IMR-90 (cell line): ENCODE measurements at regions not wholly inside any gene's neighbourhood (a gene's known extent, or its start where the extent isn't known, plus 50 kb on each side); places are given as distances from the start of the nearest gene placed in this dataset.

Experiments used
- BHLHE40 ChIP-seq: fragments of 150-350 bp; IDR thresholded peaks from 2 replicates; pipeline ENCODE4 v1.6.1; 2016; ENCODE audit warnings: mild to moderate bottlenecking, low read depth, low read length
- CTCF ChIP-seq: conservative IDR thresholded peaks from 2 replicates; pipeline ENCODE4 v1.5.1; 2012; ENCODE audit warnings: mild to moderate bottlenecking, low read depth, low read length, improper control_type of control experiment
- MAZ ChIP-seq: IDR thresholded peaks from 2 replicates; pipeline ENCODE4 v1.6.1; 2012; ENCODE audit warnings: low read depth, mild to moderate bottlenecking, low read length, improper control_type of control experiment, moderate library complexity, borderline replicate concordance
- MXI1 ChIP-seq: IDR thresholded peaks from 2 replicates; pipeline ENCODE4 v1.6.1; 2012; ENCODE audit warnings: low read depth, mild to moderate bottlenecking, low read length, moderate library complexity, borderline replicate concordance
- POLR2A ChIP-seq: IDR thresholded peaks from 2 replicates; pipeline ENCODE4 v1.6.1; 2012; ENCODE audit warnings: mild to moderate bottlenecking, low read depth, low read length
- RAD21 ChIP-seq: IDR thresholded peaks from 2 replicates; pipeline ENCODE4 v1.6.1; 2012; ENCODE audit warnings: low read length, improper control_type of control experiment
- RFX5 ChIP-seq: IDR thresholded peaks from 2 replicates; pipeline ENCODE4 v1.8.0; 2012; ENCODE audit warnings: low read depth, mild to moderate bottlenecking, low read length, moderate library complexity
- SMC3 ChIP-seq: fragments of 150-350 bp; IDR thresholded peaks from 2 replicates; pipeline ENCODE4 v1.6.1; 2016; ENCODE audit warnings: low read depth, mild to moderate bottlenecking, antibody characterized with exemption, low read length, moderate library complexity
- TF ChIP-seq, protein P1 (sequence below): fragments of 150-350 bp; IDR thresholded peaks from 2 replicates; pipeline ENCODE4 v1.6.1; 2017; ENCODE audit warnings: mild to moderate bottlenecking, antibody characterized with exemption, low read length, low read depth

- TF ChIP-seq, protein P1, sequence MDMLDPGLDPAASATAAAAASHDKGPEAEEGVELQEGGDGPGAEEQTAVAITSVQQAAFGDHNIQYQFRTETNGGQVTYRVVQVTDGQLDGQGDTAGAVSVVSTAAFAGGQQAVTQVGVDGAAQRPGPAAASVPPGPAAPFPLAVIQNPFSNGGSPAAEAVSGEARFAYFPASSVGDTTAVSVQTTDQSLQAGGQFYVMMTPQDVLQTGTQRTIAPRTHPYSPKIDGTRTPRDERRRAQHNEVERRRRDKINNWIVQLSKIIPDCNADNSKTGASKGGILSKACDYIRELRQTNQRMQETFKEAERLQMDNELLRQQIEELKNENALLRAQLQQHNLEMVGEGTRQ = no peak
- TF ChIP-seq BHLHE40 = no peak
- no peak for TF ChIP-seq CTCF
- no peak for TF ChIP-seq SMC3
- no peak for TF ChIP-seq POLR2A
- TF ChIP-seq RFX5 = no peak
- no peak for TF ChIP-seq MAZ
- TF ChIP-seq RAD21 = no peak
- no peak for TF ChIP-seq MXI1
Observed at GRCh38 chrX:134167591-134168203, 69.3 kb upstream of the CCDC160 start.
